ENCODE measurements at regions not wholly inside any gene's neighbourhood (a gene's known extent, or its start where the extent isn't known, plus 50 kb on each side); places are given as distances from the start of the nearest gene placed in this dataset.

GRCh38 chr14:61226015-61226654, 55.0 kb downstream of the TMEM30B start:
- intact Hi-C loops (cut with micrococcal nuclease) = no loop called here

- intact Hi-C loops (cut with micrococcal nuclease) = no loop called here
Observed at GRCh38 chr14:61225344-61225743, 55.8 kb downstream of the TMEM30B start.

GRCh38 chr14:61223552-61223951, 57.6 kb downstream of the TMEM30B start:
- intact Hi-C loops (cut with micrococcal nuclease) = no loop called here

GRCh38 chr14:61222388-61222787, 58.8 kb downstream of the TMEM30B start:
- intact Hi-C loops (cut with micrococcal nuclease) = no loop called here

- intact Hi-C loops (cut with micrococcal nuclease) = no loop called here
Observed at GRCh38 chr14:61221906-61222305, 59.2 kb downstream of the TMEM30B start.

GRCh38 chr14:61219673-61220072, 61.5 kb downstream of the TMEM30B start:
- intact Hi-C loops (cut with micrococcal nuclease) = no loop called here

- intact Hi-C loops (cut with micrococcal nuclease) = no loop called here
Observed at GRCh38 chr14:61219256-61219655, 61.9 kb downstream of the TMEM30B start.

- intact Hi-C loops (cut with micrococcal nuclease) = no loop called here
Observed at GRCh38 chr14:61218767-61219166, 62.4 kb downstream of the TMEM30B start.

- intact Hi-C loops (cut with micrococcal nuclease) = no loop called here
Observed at GRCh38 chr14:61218157-61218556, 63.0 kb downstream of the TMEM30B start.

GRCh38 chr14:61217516-61217915, 63.6 kb downstream of the TMEM30B start:
- intact Hi-C loops (cut with micrococcal nuclease) = no loop called here

GRCh38 chr14:61215222-61216020, 65.7 kb downstream of the TMEM30B start:
- intact Hi-C loops (cut with micrococcal nuclease) = no loop called here

- intact Hi-C loops (cut with micrococcal nuclease) = no loop called here
Observed at GRCh38 chr14:61213920-61214319, 67.2 kb downstream of the TMEM30B start.

- intact Hi-C loops (cut with micrococcal nuclease) = no loop called here
Observed at GRCh38 chr14:61213191-61213621, 67.9 kb downstream of the TMEM30B start.

GRCh38 chr14:61212546-61212945, 68.6 kb downstream of the TMEM30B start:
- intact Hi-C loops (cut with micrococcal nuclease) = no loop called here

GRCh38 chr14:61211476-61212255, 69.5 kb downstream of the TMEM30B start:
- intact Hi-C loops (cut with micrococcal nuclease) = no loop called here

- intact Hi-C loops (cut with micrococcal nuclease) = no loop called here
Observed at GRCh38 chr14:61203081-61203753, 77.9 kb downstream of the TMEM30B start.

GRCh38 chr14:61202124-61202523, 79.0 kb downstream of the TMEM30B start:
- intact Hi-C loops (cut with micrococcal nuclease) = no loop called here

- intact Hi-C loops (cut with micrococcal nuclease) = no loop called here
Observed at GRCh38 chr14:61201171-61201570, 80.0 kb downstream of the TMEM30B start.

- intact Hi-C loops (cut with micrococcal nuclease) = no loop called here
Observed at GRCh38 chr14:61197416-61197815, 83.7 kb downstream of the TMEM30B start.

- intact Hi-C loops (cut with micrococcal nuclease) = no loop called here
Observed at GRCh38 chr14:61196792-61197191, 84.3 kb downstream of the TMEM30B start.

- intact Hi-C loops (cut with micrococcal nuclease) = no loop called here
Observed at GRCh38 chr14:61196034-61196433, 85.1 kb downstream of the TMEM30B start.

GRCh38 chr14:61193476-61193875, 87.7 kb downstream of the TMEM30B start:
- intact Hi-C loops (cut with micrococcal nuclease) = no loop called here
